Muscle of leg (tissue), 3 donors: ENCODE measurements at regions not wholly inside any gene's neighbourhood (a gene's known extent, or its start where the extent isn't known, plus 50 kb on each side); places are given as distances from the start of the nearest gene placed in this dataset.

Experiments used
- DNase-seq: peaks from one replicate; pipeline ENCODE4 v3.0.0; 2013
- H3K27ac ChIP-seq: one replicate; pipeline ENCODE4 v1.5.1; 2013; ENCODE audit warnings: mild to moderate bottlenecking, low read length, control low read depth
- H3K27me3 ChIP-seq: one replicate; pipeline ENCODE4 v1.6.1; 2013; ENCODE audit warnings: low read length; ENCODE audit not compliant: control insufficient read depth, insufficient read depth
- H3K36me3 ChIP-seq: one replicate; pipeline ENCODE4 v1.6.1; 2013; ENCODE audit warnings: low read length; ENCODE audit not compliant: control insufficient read depth, insufficient read depth
- H3K4me1 ChIP-seq: one replicate; pipeline ENCODE4 v1.6.1; 2013; ENCODE audit warnings: low read length; ENCODE audit not compliant: control insufficient read depth, insufficient read depth
- H3K4me3 ChIP-seq: one replicate; pipeline ENCODE4 v1.5.1; 2013; ENCODE audit warnings: low read length, control low read depth
- H3K9me3 ChIP-seq: replicated peaks from 2 replicates; pipeline ENCODE4 v1.6.1; 2013; ENCODE audit warnings: low read depth, low read length; ENCODE audit not compliant: control insufficient read depth
- WGBS: methylation state at CpG from one replicate; pipeline ENCODE4 v1.1.5; 2013; ENCODE audit warnings: missing lambda C conversion rate; ENCODE audit not compliant: insufficient coverage; 5-methylcytosine and 5-hydroxymethylcytosine counted together

- Histone ChIP-seq H3K4me1 (peaks cover 33% of the 10 kb centered on the region), H3K36me3 (no peaks in the 10 kb centered on the region), H3K27ac (no peak overlapping the region), H3K9me3 (peaks cover 6% of the 10 kb centered on the region), H3K27me3 (peaks cover 6% of the 10 kb centered on the region), H3K4me3 (no peak overlapping the region)
- 75% methylated on average over 9 of the region's 11 CpGs for WGBS
- DNase-seq, result no peak
These were observed 81.7 kb downstream of the ANKRD60 start for GRCh38 chr20:58146746-58147140.

GRCh38 chr20:58146081-58146745 lies 82.2 kb downstream of the ANKRD60 start:
- no peaks in the 10 kb centered on the region for H3K36me3 ChIP-seq
- H3K27me3 ChIP-seq, result peaks cover 6% of the 10 kb centered on the region
- H3K4me1 ChIP-seq, result peaks cover 33% of the 10 kb centered on the region
- no peak overlapping the region for H3K4me3 ChIP-seq
- H3K9me3 ChIP-seq, result peaks cover 6% of the 10 kb centered on the region
- DNase-seq, result peak; percentile 91
- WGBS, result no CpG with 5 or more reads among the region's 8 CpGs
- H3K27ac ChIP-seq, result peak overlapping the region; percentile 3

- 63% methylated on average over 3 of the region's 6 CpGs for WGBS
- no peak for DNase-seq
- Histone ChIP-seq H3K27ac (peak overlapping the region; percentile 3), H3K9me3 (peaks cover 7% of the 10 kb centered on the region), H3K27me3 (peaks cover 5% of the 10 kb centered on the region), H3K36me3 (no peaks in the 10 kb centered on the region), H3K4me1 (peaks cover 29% of the 10 kb centered on the region), H3K4me3 (no peak overlapping the region)
These were observed 82.9 kb downstream of the ANKRD60 start for GRCh38 chr20:58145506-58146080.

- WGBS, result 28% methylated on average over 5 of the region's 9 CpGs
- DNase-seq, result peak; percentile 60
- Histone ChIP-seq H3K27ac (no peak overlapping the region), H3K4me3 (no peak overlapping the region), H3K27me3 (peaks cover 5% of the 10 kb centered on the region), H3K4me1 (peaks cover 14% of the 10 kb centered on the region), H3K9me3 (peaks cover 10% of the 10 kb centered on the region), H3K36me3 (no peaks in the 10 kb centered on the region)
These were observed 84.4 kb downstream of the ANKRD60 start for GRCh38 chr20:58144096-58144495.

GRCh38 chr20:58143531-58143930 lies 84.9 kb downstream of the ANKRD60 start:
- no peaks in the 10 kb centered on the region for H3K36me3 ChIP-seq
- no peak for DNase-seq
- H3K27ac ChIP-seq, result no peak overlapping the region
- peaks cover 5% of the 10 kb centered on the region for H3K27me3 ChIP-seq
- H3K4me3 ChIP-seq, result no peak overlapping the region
- peaks cover 10% of the 10 kb centered on the region for H3K9me3 ChIP-seq
- H3K4me1 ChIP-seq, result peaks cover 15% of the 10 kb centered on the region

DNA sequence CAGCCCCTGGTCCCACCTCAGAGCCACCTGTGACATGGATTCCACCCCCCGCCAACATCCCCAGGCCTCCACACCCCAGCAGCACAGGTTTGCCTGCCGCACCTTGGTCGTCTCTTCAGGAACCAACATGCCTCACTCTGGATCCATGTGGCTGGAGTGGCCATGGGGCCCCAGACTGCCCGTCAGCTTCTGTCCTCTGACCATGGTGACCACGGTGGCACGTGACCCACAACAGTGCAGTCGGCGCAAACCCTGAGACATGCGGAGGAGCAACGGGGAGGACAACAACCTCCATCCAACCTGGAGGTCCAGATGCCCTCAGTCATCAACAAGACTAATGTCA lies 85.6 kb downstream of the ANKRD60 start:
- no peak for DNase-seq
- WGBS, result over 99% methylated on average over 9 of the region's 10 CpGs
- Histone ChIP-seq H3K27ac (no peak overlapping the region), H3K27me3 (peaks cover 3% of the 10 kb centered on the region), H3K36me3 (no peaks in the 10 kb centered on the region), H3K4me3 (no peak overlapping the region), H3K9me3 (peaks cover 10% of the 10 kb centered on the region), H3K4me1 (peaks cover 15% of the 10 kb centered on the region)

GRCh38 chr20:58141971-58142842 lies 86.2 kb downstream of the ANKRD60 start:
- peaks cover 7% of the 10 kb centered on the region for H3K9me3 ChIP-seq
- H3K27me3 ChIP-seq, result peaks cover 4% of the 10 kb centered on the region
- H3K36me3 ChIP-seq, result no peaks in the 10 kb centered on the region
- no peak overlapping the region for H3K4me3 ChIP-seq
- peaks cover 15% of the 10 kb centered on the region for H3K4me1 ChIP-seq
- no peak overlapping the region for H3K27ac ChIP-seq
- WGBS, result 81% methylated on average over 19 of the region's 19 CpGs
- no peak for DNase-seq

GRCh38 chr20:58141496-58141895 lies 87.0 kb downstream of the ANKRD60 start:
- peaks cover 8% of the 10 kb centered on the region for H3K27me3 ChIP-seq
- no peak overlapping the region for H3K27ac ChIP-seq
- no peak overlapping the region for H3K4me3 ChIP-seq
- no peak for DNase-seq
- no peaks in the 10 kb centered on the region for H3K36me3 ChIP-seq
- H3K4me1 ChIP-seq, result peaks cover 12% of the 10 kb centered on the region
- H3K9me3 ChIP-seq, result peaks cover 7% of the 10 kb centered on the region
- WGBS, result 49% methylated on average over 3 of the region's 4 CpGs

DNA sequence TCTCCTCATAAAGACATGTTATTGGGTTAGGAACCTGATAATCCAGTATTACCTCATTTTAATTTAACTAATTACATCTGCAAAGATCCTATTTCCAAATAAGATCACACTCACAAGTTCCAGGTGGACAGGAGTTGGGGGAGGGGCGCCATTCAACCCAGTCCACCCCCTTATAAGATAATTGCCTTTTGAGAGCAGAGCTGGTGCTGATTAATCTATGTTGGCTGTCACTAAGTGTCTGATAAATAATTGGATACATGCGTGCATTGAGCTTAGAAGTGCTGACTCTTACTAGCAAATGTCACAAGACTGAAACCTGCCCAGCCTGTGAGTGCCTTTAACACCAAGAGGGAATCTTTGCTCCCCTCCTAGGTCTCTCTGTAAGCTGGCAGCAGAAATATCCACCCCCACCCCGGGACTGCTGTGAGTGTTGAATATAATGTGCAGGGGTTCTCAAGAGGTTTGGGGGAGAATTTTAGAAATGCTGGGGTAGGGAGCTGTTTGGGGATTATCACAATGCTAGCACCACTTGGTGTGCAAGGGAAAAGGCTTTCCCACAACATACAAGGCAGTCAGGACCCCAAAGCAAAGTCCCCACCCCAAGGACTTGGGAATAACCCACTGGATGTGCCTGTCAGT lies 87.5 kb downstream of the ANKRD60 start:
- peaks cover 7% of the 10 kb centered on the region for H3K9me3 ChIP-seq
- H3K36me3 ChIP-seq, result no peaks in the 10 kb centered on the region
- WGBS, result no CpG with 5 or more reads among the region's 3 CpGs
- no peak overlapping the region for H3K27ac ChIP-seq
- H3K4me3 ChIP-seq, result no peak overlapping the region
- no peak for DNase-seq
- peaks cover 8% of the 10 kb centered on the region for H3K27me3 ChIP-seq
- H3K4me1 ChIP-seq, result peaks cover 8% of the 10 kb centered on the region
